MCF 10A (cell line): ENCODE measurements at regions not wholly inside any gene's neighbourhood (a gene's known extent, or its start where the extent isn't known, plus 50 kb on each side); places are given as distances from the start of the nearest gene placed in this dataset.

Source experiments
- BruUV-seq: library from RNA; stranded (reverse); fragments of 400-500 nt; replicated peaks from 2 replicates; lab custom pipeline; 2021; lab: Mats Ljungman, UMichigan
- CTCF ChIA-PET: fragments of 300-600 bp; sonication (Branson Sonifier 250); formaldehyde crosslinking; extraction: SDS; loops from one replicate; lab custom pipeline; 2021; ENCODE audit warnings: antibody characterized with exemption, inconsistent platforms; lab: Yijun Ruan, JAX
- POLR2A ChIA-PET: fragments of 300-600, 350-650 bp; sonication (Branson Sonifier 250); formaldehyde crosslinking; extraction: SDS; loops from one replicate; lab custom pipeline; 2020; ENCODE audit warnings: antibody characterized with exemption, inconsistent platforms; lab: Yijun Ruan, JAX
- DNase-seq: peaks from one replicate; pipeline ENCODE4 v3.0.0-alpha.2; 2018; ENCODE audit not compliant: unreplicated experiment
- H3K27ac Mint-ChIP-seq: one replicate; pipeline ENCODE4 v1.8.0; 2022; ENCODE audit warnings: mild to moderate bottlenecking, low read depth, mixed read lengths; ENCODE audit not compliant: unreplicated experiment
- H3K27me3 Mint-ChIP-seq: one replicate; pipeline ENCODE4 v1.8.0; 2022; ENCODE audit warnings: mixed read lengths; ENCODE audit not compliant: insufficient read depth, unreplicated experiment
- H3K36me3 Mint-ChIP-seq: one replicate; pipeline ENCODE4 v1.8.0; 2022; ENCODE audit warnings: mild to moderate bottlenecking, moderate library complexity, mixed read lengths; ENCODE audit not compliant: insufficient read depth, unreplicated experiment
- H3K4me1 Mint-ChIP-seq: one replicate; pipeline ENCODE4 v1.8.0; 2022; ENCODE audit warnings: mixed read lengths; ENCODE audit not compliant: insufficient read depth, unreplicated experiment
- H3K4me3 Mint-ChIP-seq: one replicate; pipeline ENCODE4 v1.8.0; 2022; ENCODE audit warnings: mild to moderate bottlenecking, moderate library complexity, mixed read lengths; ENCODE audit not compliant: unreplicated experiment
- H3K9me3 Mint-ChIP-seq: one replicate; pipeline ENCODE4 v1.8.0; 2022; ENCODE audit warnings: mixed read lengths; ENCODE audit not compliant: unreplicated experiment
- intact Hi-C: fragments of 100-400 bp; cut with micrococcal nuclease; formaldehyde crosslinking; loops from 2 replicates; pipeline ENCODE4 v1.14.1; 2022
- TF ChIP-seq, protein P1 (sequence below): fragments of 200-600 bp; IDR thresholded peaks from one replicate; pipeline ENCODE4 v1.8.0; 2022; ENCODE audit warnings: antibody characterized with exemption, mild to moderate bottlenecking; ENCODE audit not compliant: unreplicated experiment

DNA sequence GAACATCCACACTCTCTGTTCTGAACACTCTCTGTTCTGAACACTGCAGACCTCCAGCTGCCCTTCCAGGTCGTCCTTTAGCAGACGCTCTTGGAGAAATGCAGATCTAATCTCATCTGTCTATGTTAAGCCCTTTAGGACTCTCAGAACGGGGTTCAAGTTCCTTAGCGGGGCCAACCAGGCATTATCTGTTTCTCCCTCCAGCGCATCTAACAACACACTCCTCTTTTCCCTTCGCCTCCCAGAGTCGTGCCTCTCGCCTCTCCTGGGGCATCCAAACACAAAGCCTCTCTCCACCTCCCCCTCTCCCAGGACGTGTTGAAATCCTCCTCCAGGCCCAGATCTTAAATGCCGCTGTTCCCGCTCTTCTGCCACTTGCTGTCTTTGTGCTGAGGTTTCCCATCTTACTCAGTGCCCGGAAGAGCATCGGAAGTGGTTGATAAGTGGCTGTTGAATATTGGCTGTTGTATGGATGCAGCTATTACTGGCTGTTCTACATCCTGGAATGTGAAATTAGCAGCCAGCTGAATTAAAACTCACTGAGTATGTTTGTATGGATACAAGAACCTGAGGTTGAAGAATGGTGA, 108.4 kb upstream of the GGTLC1 start:
- Mint-ChIP-seq H3K36me3 (no peaks in the 10 kb centered on the region), H3K4me3 (no peak overlapping the region), H3K27ac (no peak overlapping the region), H3K4me1 (no peaks in the 10 kb centered on the region), H3K27me3 (no peaks in the 10 kb centered on the region), H3K9me3 (peaks cover 37% of the 10 kb centered on the region)
- CTCF ChIA-PET, result no interaction called here
- TF ChIP-seq, protein P1, sequence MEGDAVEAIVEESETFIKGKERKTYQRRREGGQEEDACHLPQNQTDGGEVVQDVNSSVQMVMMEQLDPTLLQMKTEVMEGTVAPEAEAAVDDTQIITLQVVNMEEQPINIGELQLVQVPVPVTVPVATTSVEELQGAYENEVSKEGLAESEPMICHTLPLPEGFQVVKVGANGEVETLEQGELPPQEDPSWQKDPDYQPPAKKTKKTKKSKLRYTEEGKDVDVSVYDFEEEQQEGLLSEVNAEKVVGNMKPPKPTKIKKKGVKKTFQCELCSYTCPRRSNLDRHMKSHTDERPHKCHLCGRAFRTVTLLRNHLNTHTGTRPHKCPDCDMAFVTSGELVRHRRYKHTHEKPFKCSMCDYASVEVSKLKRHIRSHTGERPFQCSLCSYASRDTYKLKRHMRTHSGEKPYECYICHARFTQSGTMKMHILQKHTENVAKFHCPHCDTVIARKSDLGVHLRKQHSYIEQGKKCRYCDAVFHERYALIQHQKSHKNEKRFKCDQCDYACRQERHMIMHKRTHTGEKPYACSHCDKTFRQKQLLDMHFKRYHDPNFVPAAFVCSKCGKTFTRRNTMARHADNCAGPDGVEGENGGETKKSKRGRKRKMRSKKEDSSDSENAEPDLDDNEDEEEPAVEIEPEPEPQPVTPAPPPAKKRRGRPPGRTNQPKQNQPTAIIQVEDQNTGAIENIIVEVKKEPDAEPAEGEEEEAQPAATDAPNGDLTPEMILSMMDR, result no peak
- DNase-seq, result no peak
- BruUV-seq, result no TSS peak
- POLR2A ChIA-PET, result no interaction called here
- intact Hi-C loops, result no loop called here

DNA sequence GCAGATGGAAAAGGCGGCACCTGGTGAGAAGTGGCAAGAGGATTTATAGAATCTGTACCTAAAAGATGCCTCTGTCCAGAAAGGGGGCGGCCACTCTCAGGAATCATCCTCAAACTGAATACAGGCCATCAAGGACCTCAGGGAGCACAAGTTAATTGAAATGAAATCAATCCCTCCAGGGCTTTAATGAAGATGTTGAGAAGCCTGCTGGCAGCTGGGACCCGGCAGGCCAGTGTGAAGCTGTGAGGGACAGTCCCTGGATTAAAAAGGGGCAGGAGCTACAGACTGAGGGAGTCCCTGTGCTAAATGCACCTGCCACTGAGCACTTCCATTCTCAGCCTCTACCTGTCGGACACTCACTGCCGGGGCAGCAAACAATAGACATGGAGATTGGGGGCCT, 107.7 kb upstream of the GGTLC1 start:
- H3K27me3 Mint-ChIP-seq, result no peaks in the 10 kb centered on the region
- no peak overlapping the region for H3K27ac Mint-ChIP-seq
- H3K4me1 Mint-ChIP-seq, result no peaks in the 10 kb centered on the region
- no peaks in the 10 kb centered on the region for H3K36me3 Mint-ChIP-seq
- ChIA-PET CTCF (interaction anchor here (0.8 kb wide), 1 partner anchor 159 kb away, joined by 3 read pairs; no protein-coding TSS in a partner anchor), POLR2A (interaction anchor here (0.6 kb wide), 1 partner anchor 23 kb away, joined by 4 read pairs; no protein-coding TSS in a partner anchor)
- no peak for DNase-seq
- H3K9me3 Mint-ChIP-seq, result peaks cover 32% of the 10 kb centered on the region
- TF ChIP-seq, protein P1, result no peak
- BruUV-seq, result no TSS peak
- no peak overlapping the region for H3K4me3 Mint-ChIP-seq
- intact Hi-C loops, result no loop called here

DNA sequence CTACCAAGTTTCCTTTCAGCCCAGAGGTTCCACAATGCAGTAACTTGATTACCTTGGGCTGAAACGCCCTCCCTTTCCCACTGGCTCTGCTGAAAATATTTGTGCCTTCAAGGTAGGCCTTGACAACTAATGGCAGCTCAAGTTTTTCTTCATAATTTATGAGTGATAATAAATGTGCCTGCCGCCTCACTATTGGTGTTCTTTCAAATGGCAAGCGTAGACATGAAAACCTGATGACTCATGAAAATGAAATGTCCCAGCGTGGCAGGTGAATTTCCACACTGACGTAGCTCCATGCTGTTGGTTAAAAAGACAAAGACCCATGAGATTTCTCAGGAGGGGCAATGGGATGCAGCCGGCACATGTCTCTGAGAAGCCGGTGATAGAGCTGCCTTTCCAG, 107.2 kb upstream of the GGTLC1 start:
- no peaks in the 10 kb centered on the region for H3K36me3 Mint-ChIP-seq
- peaks cover 29% of the 10 kb centered on the region for H3K9me3 Mint-ChIP-seq
- no peak overlapping the region for H3K4me3 Mint-ChIP-seq
- peak; percentile 18 for DNase-seq
- intact Hi-C loops, result no loop called here
- H3K27ac Mint-ChIP-seq, result no peak overlapping the region
- BruUV-seq, result no TSS peak
- ChIA-PET CTCF (interaction anchor here (0.8 kb wide), 1 partner anchor 158 kb away, joined by 3 read pairs; no protein-coding TSS in a partner anchor), POLR2A (interaction anchor here (0.6 kb wide), 1 partner anchor 23 kb away, joined by 4 read pairs; no protein-coding TSS in a partner anchor)
- H3K4me1 Mint-ChIP-seq, result no peaks in the 10 kb centered on the region
- no peaks in the 10 kb centered on the region for H3K27me3 Mint-ChIP-seq
- TF ChIP-seq, protein P1, result no peak

DNA sequence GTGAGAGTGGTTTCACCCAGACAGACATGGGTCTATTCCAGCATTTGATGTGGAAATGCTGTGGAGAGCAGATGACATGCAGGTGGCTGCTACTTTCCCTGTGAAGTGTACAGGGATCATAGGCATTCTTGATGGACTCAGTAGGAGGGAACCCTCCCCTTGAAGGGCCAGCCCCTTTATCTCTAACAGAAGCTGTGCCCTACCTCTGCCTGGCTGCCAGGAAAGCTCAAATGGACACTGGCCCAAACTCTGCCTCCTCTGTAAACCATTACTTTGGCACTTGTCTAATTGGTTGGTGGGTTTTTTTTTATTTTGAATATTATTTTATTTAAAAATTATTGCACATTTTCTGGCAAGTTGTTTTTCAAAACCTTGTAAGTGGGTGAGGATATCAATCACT, 106.7 kb upstream of the GGTLC1 start:
- ChIA-PET CTCF (interaction anchor here (0.7 to 0.8 kb wide), 2 partner anchors 158 to 736 kb away, joined by 3 read pairs; no protein-coding TSS in a partner anchor), POLR2A (interaction anchor here (0.7 kb wide), 1 partner anchor 53 kb away, joined by 3 read pairs; no protein-coding TSS in a partner anchor)
- H3K36me3 Mint-ChIP-seq, result no peaks in the 10 kb centered on the region
- TF ChIP-seq, protein P1, result no peak
- H3K27me3 Mint-ChIP-seq, result no peaks in the 10 kb centered on the region
- no peak for DNase-seq
- BruUV-seq, result no TSS peak
- no peak overlapping the region for H3K27ac Mint-ChIP-seq
- H3K4me1 Mint-ChIP-seq, result no peaks in the 10 kb centered on the region
- H3K9me3 Mint-ChIP-seq, result peaks cover 29% of the 10 kb centered on the region
- no peak overlapping the region for H3K4me3 Mint-ChIP-seq
- intact Hi-C loops, result no loop called here
